IMR-90 (cell line): ENCODE measurements at regions not wholly inside any gene's neighbourhood (a gene's known extent, or its start where the extent isn't known, plus 50 kb on each side); places are given as distances from the start of the nearest gene placed in this dataset.

ENCODE experiments used
- ATAC-seq: fragments of 200-7000 bp; cut with Tn5 transposase; 2 replicates; pipeline ENCODE4 v1.9.1; 2020; ENCODE audit warnings: low read depth, mild to moderate bottlenecking, moderate library complexity
- BruUV-seq: library from RNA; stranded (reverse); fragments of 400-500 nt; replicated peaks from 2 replicates; lab custom pipeline; 2021; lab: Mats Ljungman, UMichigan
- CTCF ChIA-PET: fragments of 300-600 bp; formaldehyde crosslinking; extraction: SDS; loops from one replicate; lab custom pipeline; 2021; ENCODE audit warnings: antibody characterized with exemption; lab: Yijun Ruan, JAX
- POLR2A ChIA-PET: fragments of 300-600 bp; sonication (Branson Sonifier 250); formaldehyde crosslinking; loops from one replicate; lab custom pipeline; 2022; ENCODE audit warnings: antibody characterized with exemption; ENCODE audit not compliant: unreplicated experiment; lab: Charles Lee
- DNase-seq: peaks from one replicate; pipeline ENCODE4 v3.0.0; 2013
- H2AFZ ChIP-seq: replicated peaks from 2 replicates; pipeline ENCODE3; 2013; ENCODE audit warnings: low read length, mild to moderate bottlenecking; ENCODE audit not compliant: poor library complexity
- H2AK5ac ChIP-seq: 2 replicates; pipeline ENCODE4 v1.6.1; 2013; ENCODE audit warnings: low read depth, low read length, inconsistent platforms
- H2AK9ac ChIP-seq: replicated peaks from 2 replicates; pipeline ENCODE3; 2013; ENCODE audit warnings: mild to moderate bottlenecking, low read depth, low read length, moderate library complexity; ENCODE audit not compliant: poor library complexity
- H2BK120ac ChIP-seq: 2 replicates; pipeline ENCODE4 v1.6.1; 2013; ENCODE audit warnings: low read depth, low read length, inconsistent platforms
- H2BK15ac ChIP-seq: 3 replicates; pipeline ENCODE4 v1.6.1; 2013; ENCODE audit warnings: low read depth, low read length, inconsistent platforms
- H2BK20ac ChIP-seq: 2 replicates; pipeline ENCODE4 v1.6.1; 2013; ENCODE audit warnings: low read depth, mild to moderate bottlenecking, inconsistent platforms, low read length, moderate library complexity
- H2BK5ac ChIP-seq: 2 replicates; pipeline ENCODE4 v1.6.1; 2013; ENCODE audit warnings: mild to moderate bottlenecking, low read depth, low read length, inconsistent platforms; ENCODE audit not compliant: poor library complexity, severe bottlenecking
- H3K14ac ChIP-seq: replicated peaks from 2 replicates; pipeline ENCODE4 v1.6.1; 2013; ENCODE audit warnings: low read depth, low read length, inconsistent platforms
- H3K18ac ChIP-seq: 2 replicates; pipeline ENCODE4 v1.6.1; 2013; ENCODE audit warnings: low read depth, low read length, control low read depth
- H3K23ac ChIP-seq: 2 replicates; pipeline ENCODE4 v1.6.1; 2013; ENCODE audit warnings: low read depth, low read length, inconsistent platforms
- H3K27ac ChIP-seq: 2 replicates; pipeline ENCODE4 v1.5.1; 2013; ENCODE audit warnings: mild to moderate bottlenecking, control low read depth, low read length; ENCODE audit not compliant: insufficient read depth
- H3K27me3 ChIP-seq: 2 replicates; pipeline ENCODE4 v1.6.1; 2013; ENCODE audit warnings: low read length; ENCODE audit not compliant: control insufficient read depth, insufficient read depth
- H3K36me3 ChIP-seq: 2 replicates; pipeline ENCODE4 v1.6.1; 2013; ENCODE audit warnings: low read length, mixed read lengths; ENCODE audit not compliant: control insufficient read depth, insufficient read depth
- H3K4ac ChIP-seq: 2 replicates; pipeline ENCODE4 v1.6.1; 2013; ENCODE audit warnings: low read depth, low read length, inconsistent platforms
- H3K4me1 ChIP-seq: 2 replicates; pipeline ENCODE4 v1.6.1; 2013; ENCODE audit warnings: low read length, mixed read lengths; ENCODE audit not compliant: control insufficient read depth, insufficient read depth
- H3K4me2 ChIP-seq: 2 replicates; pipeline ENCODE4 v1.6.1; 2013; ENCODE audit warnings: low read depth, mild to moderate bottlenecking, control low read depth, low read length, moderate library complexity
- H3K4me3 ChIP-seq: 2 replicates; pipeline ENCODE4 v1.5.1; 2013; ENCODE audit warnings: low read depth, mild to moderate bottlenecking, control low read depth, low read length, moderate library complexity; ENCODE audit not compliant: insufficient read depth
- H3K56ac ChIP-seq: 2 replicates; pipeline ENCODE4 v1.6.1; 2013; ENCODE audit warnings: low read length, inconsistent platforms; ENCODE audit not compliant: insufficient read depth; ENCODE audit errors: extremely low read depth
- H3K79me1 ChIP-seq, 2 experiments: 2 replicates each; pipeline ENCODE4 v1.6.1; 2013; ENCODE audit warnings: low read length in 2 of 2, inconsistent platforms in 1 of 2, low read depth in 1 of 2
- H3K9ac ChIP-seq: 2 replicates; pipeline ENCODE4 v1.6.1; 2013; ENCODE audit warnings: low read depth, low read length, control low read depth
- H3K9me1 ChIP-seq: 2 replicates; pipeline ENCODE4 v1.6.1; 2013; ENCODE audit warnings: low read length, inconsistent platforms; ENCODE audit not compliant: insufficient read depth
- H3K9me3 ChIP-seq: 2 replicates; pipeline ENCODE4 v1.6.1; 2013; ENCODE audit warnings: low read length; ENCODE audit not compliant: control insufficient read depth, insufficient read depth
- H4K20me1 ChIP-seq: 2 replicates; pipeline ENCODE4 v1.6.1; 2013; ENCODE audit warnings: low read length, inconsistent platforms; ENCODE audit not compliant: insufficient read depth
- H4K5ac ChIP-seq: 2 replicates; pipeline ENCODE4 v1.6.1; 2013; ENCODE audit warnings: mild to moderate bottlenecking, low read depth, low read length, control low read depth
- H4K8ac ChIP-seq, 2 experiments: 2 replicates each; pipeline ENCODE4 v1.6.1; 2013; ENCODE audit warnings: low read depth in 2 of 2, low read length in 2 of 2, control low read depth in 1 of 2, inconsistent platforms in 1 of 2
- H4K91ac ChIP-seq: 2 replicates; pipeline ENCODE4 v1.6.1; 2013; ENCODE audit warnings: low read depth, low read length, inconsistent platforms; ENCODE audit not compliant: insufficient read depth
- BHLHE40 ChIP-seq: fragments of 150-350 bp; IDR thresholded peaks from 2 replicates; pipeline ENCODE4 v1.6.1; 2016; ENCODE audit warnings: mild to moderate bottlenecking, low read depth, low read length
- CEBPB ChIP-seq: IDR thresholded peaks from 2 replicates; pipeline ENCODE4 v1.6.1; 2012; ENCODE audit warnings: low read depth, low read length, improper control_type of control experiment
- CHD1 ChIP-seq: IDR thresholded peaks from 2 replicates; pipeline ENCODE4 v1.6.1; 2012; ENCODE audit warnings: low read depth, low read length, improper control_type of control experiment
- FOS ChIP-seq: fragments of 150-350 bp; IDR thresholded peaks from 2 replicates; pipeline ENCODE4 v1.6.1; 2016; ENCODE audit warnings: low read depth, low read length
- MAFK ChIP-seq: IDR thresholded peaks from 2 replicates; pipeline ENCODE4 v1.6.1; 2012; ENCODE audit warnings: low read depth, low read length, improper control_type of control experiment
- MAZ ChIP-seq: IDR thresholded peaks from 2 replicates; pipeline ENCODE4 v1.6.1; 2012; ENCODE audit warnings: low read depth, mild to moderate bottlenecking, low read length, improper control_type of control experiment, moderate library complexity, borderline replicate concordance
- MXI1 ChIP-seq: IDR thresholded peaks from 2 replicates; pipeline ENCODE4 v1.6.1; 2012; ENCODE audit warnings: low read depth, mild to moderate bottlenecking, low read length, moderate library complexity, borderline replicate concordance
- RAD21 ChIP-seq: IDR thresholded peaks from 2 replicates; pipeline ENCODE4 v1.6.1; 2012; ENCODE audit warnings: low read length, improper control_type of control experiment
- RCOR1 ChIP-seq: IDR thresholded peaks from 2 replicates; pipeline ENCODE4 v1.6.1; 2012; ENCODE audit warnings: mild to moderate bottlenecking, low read length, improper control_type of control experiment; ENCODE audit not compliant: insufficient replicate concordance
- RFX5 ChIP-seq: IDR thresholded peaks from 2 replicates; pipeline ENCODE4 v1.8.0; 2012; ENCODE audit warnings: low read depth, mild to moderate bottlenecking, low read length, moderate library complexity
- SMC3 ChIP-seq: fragments of 150-350 bp; IDR thresholded peaks from 2 replicates; pipeline ENCODE4 v1.6.1; 2016; ENCODE audit warnings: low read depth, mild to moderate bottlenecking, antibody characterized with exemption, low read length, moderate library complexity
- WGBS, 2 experiments: methylation state at CpG; one replicate each; pipeline versions ENCODE4 v1.1.5 to v1.1.7; 2013; ENCODE audit warnings: missing lambda C conversion rate in 2 of 2; ENCODE audit not compliant: insufficient read length in 1 of 2; ENCODE audit errors: extremely low coverage in 2 of 2; 5-methylcytosine and 5-hydroxymethylcytosine counted together
- dilution Hi-C: fragments of 300-500 bp; cut with HindIII; formaldehyde crosslinking; loops from one replicate; pipeline ENCODE4 v1.14.3; 2018; ENCODE audit warnings: low sequenced_read_pairs; ENCODE audit not compliant: unreplicated experiment
- in situ Hi-C: fragments of 300-500 bp; cut with MboI; formaldehyde crosslinking; loops from 3 replicates; pipeline ENCODE4 v1.14.3; 2019; ENCODE audit warnings: low sequenced_read_pairs, inconsistent platforms, mixed read lengths
- intact Hi-C: fragments of 100-400 bp; cut with micrococcal nuclease; formaldehyde crosslinking; loops from 2 replicates; pipeline ENCODE4 v1.10.0; 2022
- TF ChIP-seq, protein P1 (sequence below): conservative IDR thresholded peaks from 2 replicates; pipeline ENCODE4 v1.5.1; 2012; ENCODE audit warnings: mild to moderate bottlenecking, low read depth, low read length, improper control_type of control experiment
- TF ChIP-seq, protein P2 (sequence below): fragments of 150-350 bp; IDR thresholded peaks from 2 replicates; pipeline ENCODE4 v1.6.1; 2017; ENCODE audit warnings: mild to moderate bottlenecking, antibody characterized with exemption, low read length, low read depth

DNA sequence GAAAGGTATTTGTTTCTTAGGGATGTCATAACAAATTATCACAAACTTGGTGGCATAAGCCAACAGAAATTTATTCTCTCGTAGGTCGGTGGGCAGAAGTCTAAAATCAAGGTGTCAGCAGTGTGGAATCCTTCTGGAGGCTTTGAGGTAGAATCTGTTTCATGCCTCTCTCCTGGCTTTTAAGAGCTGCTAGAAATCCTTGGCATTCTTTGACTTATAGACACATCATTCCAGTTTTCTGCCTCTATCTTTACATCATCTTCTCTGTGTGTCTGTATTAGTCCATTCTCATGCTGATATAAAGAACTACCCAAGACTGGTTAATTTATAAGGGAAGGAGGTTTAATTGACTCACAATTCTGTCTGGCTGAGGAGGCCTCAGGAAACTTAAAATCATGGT lies 488.1 kb upstream of the PAPPA start:
- no peak overlapping the region for H2AK9ac ChIP-seq
- CTCF ChIA-PET, result no interaction called here
- peak overlapping the region; percentile 63 for H2BK120ac ChIP-seq
- H3K14ac ChIP-seq, result 0 out of 2 replicates have a peak overlapping the region, but pooled peaks have one; percentile 31
- peaks cover 15% of the 10 kb centered on the region for H3K4me1 ChIP-seq
- H3K23ac ChIP-seq, result peak overlapping the region; percentile 65; the same call in 1 of the 2 replicates
- POLR2A ChIA-PET, result no interaction called here
- TF ChIP-seq MAFK, result no peak
- no peak for TF ChIP-seq RCOR1
- TF ChIP-seq, protein P1, sequence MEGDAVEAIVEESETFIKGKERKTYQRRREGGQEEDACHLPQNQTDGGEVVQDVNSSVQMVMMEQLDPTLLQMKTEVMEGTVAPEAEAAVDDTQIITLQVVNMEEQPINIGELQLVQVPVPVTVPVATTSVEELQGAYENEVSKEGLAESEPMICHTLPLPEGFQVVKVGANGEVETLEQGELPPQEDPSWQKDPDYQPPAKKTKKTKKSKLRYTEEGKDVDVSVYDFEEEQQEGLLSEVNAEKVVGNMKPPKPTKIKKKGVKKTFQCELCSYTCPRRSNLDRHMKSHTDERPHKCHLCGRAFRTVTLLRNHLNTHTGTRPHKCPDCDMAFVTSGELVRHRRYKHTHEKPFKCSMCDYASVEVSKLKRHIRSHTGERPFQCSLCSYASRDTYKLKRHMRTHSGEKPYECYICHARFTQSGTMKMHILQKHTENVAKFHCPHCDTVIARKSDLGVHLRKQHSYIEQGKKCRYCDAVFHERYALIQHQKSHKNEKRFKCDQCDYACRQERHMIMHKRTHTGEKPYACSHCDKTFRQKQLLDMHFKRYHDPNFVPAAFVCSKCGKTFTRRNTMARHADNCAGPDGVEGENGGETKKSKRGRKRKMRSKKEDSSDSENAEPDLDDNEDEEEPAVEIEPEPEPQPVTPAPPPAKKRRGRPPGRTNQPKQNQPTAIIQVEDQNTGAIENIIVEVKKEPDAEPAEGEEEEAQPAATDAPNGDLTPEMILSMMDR, result no peak
- no peak for TF ChIP-seq RFX5
- TF ChIP-seq MAZ, result no peak
- no peak for TF ChIP-seq SMC3
- no peak for TF ChIP-seq BHLHE40
- no peak for TF ChIP-seq CHD1
- TF ChIP-seq, protein P2, sequence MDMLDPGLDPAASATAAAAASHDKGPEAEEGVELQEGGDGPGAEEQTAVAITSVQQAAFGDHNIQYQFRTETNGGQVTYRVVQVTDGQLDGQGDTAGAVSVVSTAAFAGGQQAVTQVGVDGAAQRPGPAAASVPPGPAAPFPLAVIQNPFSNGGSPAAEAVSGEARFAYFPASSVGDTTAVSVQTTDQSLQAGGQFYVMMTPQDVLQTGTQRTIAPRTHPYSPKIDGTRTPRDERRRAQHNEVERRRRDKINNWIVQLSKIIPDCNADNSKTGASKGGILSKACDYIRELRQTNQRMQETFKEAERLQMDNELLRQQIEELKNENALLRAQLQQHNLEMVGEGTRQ, result no peak
- no peak for TF ChIP-seq CEBPB
- TF ChIP-seq RAD21, result no peak
- TF ChIP-seq MXI1, result no peak
- TF ChIP-seq FOS, result no peak
- H3K9ac ChIP-seq, result no peak overlapping the region
- DNase-seq, result no peak
- no peaks in the 10 kb centered on the region for H3K9me3 ChIP-seq
- H2AK5ac ChIP-seq, result no peak overlapping the region
- no peak overlapping the region for H4K91ac ChIP-seq
- H3K27ac ChIP-seq, result no peak overlapping the region
- no peak overlapping the region for H2BK5ac ChIP-seq
- no peak overlapping the region for H3K56ac ChIP-seq
- intact Hi-C loops (no loop called here), dilution Hi-C loops (no loop called here), in situ Hi-C loops (no loop called here)
- no peaks in the 10 kb centered on the region for H3K27me3 ChIP-seq
- no peak overlapping the region for H2AFZ ChIP-seq
- H3K36me3 ChIP-seq, result no peaks in the 10 kb centered on the region
- peaks cover 5% of the 10 kb centered on the region for H3K9me1 ChIP-seq
- ATAC-seq, result no peak
- H3K79me1 ChIP-seq, result no peaks in the 10 kb centered on the region
- H4K5ac ChIP-seq, result 0 out of 2 replicates have a peak overlapping the region, but pooled peaks have one; percentile 16
- no TSS peak for BruUV-seq
- no peak overlapping the region for H4K8ac ChIP-seq
- WGBS, 2 experiments, result no CpG with 5 or more reads among the region's 2 CpGs
- peak overlapping the region; percentile 54; the same call in 1 of the 2 replicates for H3K18ac ChIP-seq
- peak overlapping the region; percentile 78 for H2BK20ac ChIP-seq
- H2BK15ac ChIP-seq, result peak overlapping the region; percentile 70; the same call in 1 of the 3 replicates
- peak overlapping the region; percentile 11; the same call in 1 of the 2 replicates for H3K4ac ChIP-seq
- no peak overlapping the region for H3K4me3 ChIP-seq
- no peak overlapping the region for H3K4me2 ChIP-seq
- no peaks in the 10 kb centered on the region for H4K20me1 ChIP-seq
